ENCODE measurements at regions not wholly inside any gene's neighbourhood (a gene's known extent, or its start where the extent isn't known, plus 50 kb on each side); places are given as distances from the start of the nearest gene placed in this dataset.

DNA sequence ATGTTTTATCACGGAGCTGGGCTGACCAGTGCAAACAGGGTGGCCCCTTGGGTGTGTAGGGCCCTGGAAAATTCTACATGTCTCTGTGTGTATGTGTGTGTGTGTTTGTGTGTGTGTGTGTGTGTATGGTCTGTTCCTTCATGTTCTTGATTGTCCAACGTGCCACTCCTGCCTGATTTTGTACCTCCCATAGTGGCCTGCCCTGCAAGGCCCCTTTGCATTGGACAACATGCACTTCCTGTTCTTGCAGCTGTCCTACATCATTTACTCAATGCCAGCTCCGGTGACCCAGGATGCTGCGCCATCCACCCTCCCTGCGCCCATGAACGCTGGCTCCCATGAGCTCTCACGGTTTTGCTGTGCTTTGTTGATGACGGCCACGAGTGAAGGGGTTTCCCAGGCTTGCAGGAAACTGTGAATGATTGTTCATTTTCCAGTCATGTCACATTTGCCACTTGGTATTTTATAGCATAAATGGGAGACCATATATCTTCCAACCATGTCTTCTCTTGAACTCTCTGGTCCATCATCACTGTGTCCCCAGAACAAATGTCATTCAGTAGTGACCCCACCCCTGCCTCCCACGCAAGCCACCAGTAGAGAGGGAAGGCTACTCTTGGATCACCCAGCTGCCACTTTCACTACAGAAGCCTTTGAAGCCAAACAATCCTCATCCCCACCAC is 69.7 kb upstream of the NCK2 start:
- TF ChIP-seq RCOR1 (IDR thresholded peaks at IDR 0.05; ENCODE audit: insufficient replicate concordance, low read length): no peak
- TF ChIP-seq, protein P1, sequence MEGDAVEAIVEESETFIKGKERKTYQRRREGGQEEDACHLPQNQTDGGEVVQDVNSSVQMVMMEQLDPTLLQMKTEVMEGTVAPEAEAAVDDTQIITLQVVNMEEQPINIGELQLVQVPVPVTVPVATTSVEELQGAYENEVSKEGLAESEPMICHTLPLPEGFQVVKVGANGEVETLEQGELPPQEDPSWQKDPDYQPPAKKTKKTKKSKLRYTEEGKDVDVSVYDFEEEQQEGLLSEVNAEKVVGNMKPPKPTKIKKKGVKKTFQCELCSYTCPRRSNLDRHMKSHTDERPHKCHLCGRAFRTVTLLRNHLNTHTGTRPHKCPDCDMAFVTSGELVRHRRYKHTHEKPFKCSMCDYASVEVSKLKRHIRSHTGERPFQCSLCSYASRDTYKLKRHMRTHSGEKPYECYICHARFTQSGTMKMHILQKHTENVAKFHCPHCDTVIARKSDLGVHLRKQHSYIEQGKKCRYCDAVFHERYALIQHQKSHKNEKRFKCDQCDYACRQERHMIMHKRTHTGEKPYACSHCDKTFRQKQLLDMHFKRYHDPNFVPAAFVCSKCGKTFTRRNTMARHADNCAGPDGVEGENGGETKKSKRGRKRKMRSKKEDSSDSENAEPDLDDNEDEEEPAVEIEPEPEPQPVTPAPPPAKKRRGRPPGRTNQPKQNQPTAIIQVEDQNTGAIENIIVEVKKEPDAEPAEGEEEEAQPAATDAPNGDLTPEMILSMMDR (conservative IDR thresholded peaks at IDR 0.05; ENCODE audit: low read depth, low read length): no peak
- no peak for TF ChIP-seq BHLHE40 (IDR thresholded peaks at IDR 0.05; ENCODE audit: low read depth, low read length)
- no peak for TF ChIP-seq CEBPB (IDR thresholded peaks at IDR 0.05; ENCODE audit: low read depth, low read length)
- no peak for TF ChIP-seq RFX5 (IDR thresholded peaks at IDR 0.05; ENCODE audit: low read depth, low read length)
- no peak for TF ChIP-seq USF2 (IDR thresholded peaks at IDR 0.05; ENCODE audit: low read depth, low read length)
- TF ChIP-seq RAD21 (IDR thresholded peaks at IDR 0.05; ENCODE audit: low read length): no peak
- no peak for TF ChIP-seq SMC3 (IDR thresholded peaks at IDR 0.05; ENCODE audit: low read depth, low read length)
- no peak for TF ChIP-seq MXI1 (IDR thresholded peaks at IDR 0.05; ENCODE audit: borderline replicate concordance, low read depth, low read length)
- TF ChIP-seq POLR2A (IDR thresholded peaks at IDR 0.05; ENCODE audit: low read depth, low read length): no peak
- no peak for TF ChIP-seq FOS (IDR thresholded peaks at IDR 0.05; ENCODE audit: low read depth, low read length)
- TF ChIP-seq MAZ (IDR thresholded peaks at IDR 0.05; ENCODE audit: borderline replicate concordance, low read depth, low read length): no peak
- H3K36me3 ChIP-seq (ENCODE audit: control insufficient read depth, insufficient read depth, low read length): no peaks in the 10 kb centered on the region

More for the DNA sequence above, 69.7 kb upstream of the NCK2 start:
- ATAC-seq (ENCODE audit: low read depth) (no peak), DNase-seq (no peak)
- Histone ChIP-seq H3K27me3 (ENCODE audit: control insufficient read depth, insufficient read depth, low read length) (peaks cover 17% of the 10 kb centered on the region), H2BK20ac (ENCODE audit: low read depth, low read length) (no peak overlapping the region), H2BK120ac (ENCODE audit: low read depth, low read length) (no peak overlapping the region), H3K79me1 (ENCODE audit: low read depth in 1 of 2, low read length in 2 of 2) (no peaks in the 10 kb centered on the region), H3K4me3 (ENCODE audit: insufficient read depth, low read depth, low read length) (no peak overlapping the region), H3K9me1 (ENCODE audit: insufficient read depth, low read length) (no peaks in the 10 kb centered on the region), H2AFZ (replicated peaks; ENCODE audit: low read length, poor library complexity) (no peak overlapping the region), H4K20me1 (ENCODE audit: insufficient read depth, low read length) (no peaks in the 10 kb centered on the region), H4K91ac (ENCODE audit: insufficient read depth, low read depth, low read length) (no peak overlapping the region), H3K4me1 (ENCODE audit: control insufficient read depth, insufficient read depth, low read length) (no peaks in the 10 kb centered on the region), H3K23ac (ENCODE audit: low read depth, low read length) (no peak overlapping the region), H4K5ac (ENCODE audit: low read depth, low read length) (no peak overlapping the region), H4K8ac (ENCODE audit: low read depth in 2 of 2, low read length in 2 of 2) (no peak overlapping the region), H2AK9ac (replicated peaks; ENCODE audit: low read depth, low read length, poor library complexity) (no peak overlapping the region), H2BK5ac (ENCODE audit: low read depth, low read length, poor library complexity, severe bottlenecking) (no peak overlapping the region), H3K4ac (ENCODE audit: low read depth, low read length) (no peak overlapping the region), H3K9me3 (ENCODE audit: control insufficient read depth, insufficient read depth, low read length) (no peaks in the 10 kb centered on the region), H3K9ac (ENCODE audit: low read depth, low read length) (no peak overlapping the region), H3K18ac (ENCODE audit: low read depth, low read length) (no peak overlapping the region), H3K4me2 (ENCODE audit: low read depth, low read length) (no peak overlapping the region), H3K14ac (replicated peaks; ENCODE audit: low read depth, low read length) (no peak overlapping the region), H3K56ac (ENCODE audit: extremely low read depth, insufficient read depth, low read length) (no peak overlapping the region), H2AK5ac (ENCODE audit: low read depth, low read length) (no peak overlapping the region), H2BK15ac (ENCODE audit: low read depth, low read length) (no peak overlapping the region), H3K27ac (ENCODE audit: insufficient read depth, low read length) (no peak overlapping the region)
- ChIA-PET CTCF (no interaction called here), POLR2A (ENCODE audit: unreplicated experiment) (no interaction called here)
- WGBS, 2 experiments (ENCODE audit: extremely low coverage in 2 of 2, insufficient read length in 1 of 2): 30% methylated on average over 2 of the region's 10 CpGs; no CpG with 5 or more reads in 1 of the 2 experiments
- intact Hi-C loops (cut with micrococcal nuclease) (no loop called here), dilution Hi-C loops (cut with HindIII; ENCODE audit: low sequenced_read_pairs, unreplicated experiment) (no loop called here), in situ Hi-C loops (cut with MboI; ENCODE audit: low sequenced_read_pairs) (no loop called here)
- no TSS peak for BruUV-seq (replicated peaks)
